Stimulated activated CD4-positive, alpha-beta T cell treated with anti-CD3 and anti-CD28 coated beads, Interleukin-2, amount 100 ng/mL, for 48 hours (primary cell): ENCODE measurements at regions not wholly inside any gene's neighbourhood (a gene's known extent, or its start where the extent isn't known, plus 50 kb on each side); places are given as distances from the start of the nearest gene placed in this dataset.
"Not testable (repeated sequence)": the region's sequence is repeated elsewhere in the genome, so short reads cannot be mapped to it uniquely, and the experiment has no call there.

Experiments
- DNase-seq, 2 donors: peaks; one replicate each; pipeline ENCODE4 v3.0.0-alpha.2; 2020

DNA sequence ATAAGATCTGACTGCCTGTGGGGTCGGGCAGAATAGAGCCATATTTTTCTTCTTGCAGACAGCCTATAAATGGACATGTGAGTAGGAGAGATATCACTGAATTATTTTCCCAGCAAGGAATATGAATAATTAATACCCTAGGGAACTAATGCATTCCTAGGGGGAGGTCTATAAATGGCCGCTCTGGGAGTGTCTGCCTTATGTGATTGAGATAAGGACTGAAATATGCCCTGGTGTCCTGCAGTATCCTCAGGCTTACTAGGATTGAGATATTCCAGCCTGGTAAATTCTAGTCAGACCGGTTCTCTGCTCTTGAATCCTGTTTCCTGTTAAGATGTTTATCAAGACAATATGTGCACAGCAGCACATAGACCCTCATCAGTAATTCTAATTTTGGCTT lies 1399.4 kb downstream of the GATA3 start:
- not testable (repeated sequence) for DNase-seq

- no peak for DNase-seq
Observed at GRCh38 chr10:9469663-9470205, 1415.2 kb downstream of the GATA3 start.

GRCh38 chr10:9470581-9470980 lies 1416.1 kb downstream of the GATA3 start:
- DNase-seq, result no peak

DNA sequence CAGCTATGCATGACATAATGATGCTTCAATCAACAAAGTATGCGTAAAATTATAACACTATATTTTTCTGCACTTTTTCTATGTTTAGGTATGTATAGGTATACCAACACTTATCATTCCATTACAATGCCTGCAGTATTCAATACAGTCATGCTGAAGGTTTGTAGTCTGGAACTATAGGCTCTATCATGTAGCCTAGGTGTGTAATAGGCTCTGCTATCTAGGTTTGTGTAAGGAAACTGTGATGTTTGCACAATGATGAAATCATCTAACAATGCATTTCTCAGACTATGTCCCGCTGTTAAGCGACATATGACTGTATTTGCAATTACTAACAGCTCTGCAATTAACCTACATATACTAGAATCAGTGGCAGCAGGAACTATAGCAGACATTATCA lies 1447.5 kb downstream of the GATA3 start:
- DNase-seq, result no peak

DNA sequence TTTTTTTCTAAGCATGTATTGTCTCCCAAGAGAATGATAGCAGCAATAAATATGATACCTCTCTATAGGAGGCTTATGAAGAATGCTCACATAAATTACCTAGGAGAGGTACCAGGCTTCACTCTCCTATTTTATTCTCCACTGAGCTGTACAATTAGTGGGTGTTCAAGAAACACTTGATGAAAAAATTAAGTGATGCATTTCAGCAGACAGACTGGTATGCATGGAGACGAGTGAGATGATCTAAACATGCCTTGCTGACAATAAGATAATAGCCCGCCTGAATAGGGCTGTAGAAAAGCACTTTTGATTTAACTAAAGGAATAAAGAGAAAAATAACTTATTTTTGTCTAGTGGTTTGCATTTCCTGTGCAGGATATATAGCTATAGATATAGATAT lies 1449.7 kb downstream of the GATA3 start:
- no peak for DNase-seq

DNA sequence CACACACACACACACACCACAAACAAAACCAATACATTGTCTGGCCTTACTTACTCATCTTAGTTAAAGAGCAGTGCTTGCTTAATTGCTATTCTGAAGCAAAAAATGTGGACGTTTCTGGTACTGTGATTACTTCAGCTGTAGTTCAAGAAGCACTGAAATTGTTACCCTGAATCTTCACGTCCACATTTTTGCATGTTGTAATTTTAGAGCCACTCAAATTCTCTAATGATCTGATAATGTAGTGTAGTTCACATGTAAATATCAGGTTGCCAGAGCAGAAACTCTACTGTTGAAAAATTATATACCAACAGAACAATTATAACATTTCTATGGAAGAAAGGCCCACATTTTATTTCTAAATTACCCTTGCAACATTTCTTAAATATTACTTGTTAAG lies 1451.1 kb downstream of the GATA3 start:
- DNase-seq, result no peak

GRCh38 chr10:9508606-9509005 lies 1454.1 kb downstream of the GATA3 start:
- no peak for DNase-seq

DNA sequence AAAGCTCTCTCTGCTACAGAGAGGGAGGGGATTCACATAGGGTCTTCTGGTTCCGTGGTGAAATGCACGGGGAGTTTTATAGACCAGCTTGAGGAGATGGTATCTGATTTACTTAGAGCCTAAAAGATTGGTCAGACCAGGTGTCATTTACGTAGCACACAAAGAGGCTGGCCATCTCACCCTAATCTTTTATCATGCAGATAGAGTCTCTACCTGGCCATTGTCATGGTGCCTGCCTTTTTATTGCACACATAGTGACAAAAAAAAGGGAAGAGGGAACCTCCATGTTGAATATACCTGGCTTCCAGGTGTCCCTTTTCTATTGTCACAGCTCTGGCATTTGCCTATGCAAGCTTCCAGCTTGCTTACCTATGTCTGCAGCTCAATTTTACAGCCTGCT lies 1456.1 kb downstream of the GATA3 start:
- DNase-seq, result no peak

DNA sequence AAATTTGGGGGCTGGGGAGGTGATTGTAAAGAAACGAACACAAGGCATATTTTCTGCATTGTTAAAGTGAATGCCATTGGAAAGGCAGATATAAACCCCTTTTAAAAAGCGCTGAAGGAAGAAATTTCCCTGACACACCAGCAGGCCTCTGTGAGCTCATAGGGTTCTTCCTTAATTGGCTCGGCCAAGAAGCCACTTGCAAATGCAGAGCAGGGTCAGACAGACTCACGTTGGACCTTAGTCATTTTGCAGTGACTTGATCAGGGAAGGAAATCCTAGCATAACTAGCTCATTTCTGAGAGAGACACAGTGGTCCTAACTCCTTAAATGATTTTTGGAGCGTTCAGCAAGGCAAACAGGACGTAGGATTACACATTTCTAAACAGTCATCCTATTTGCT lies 1461.4 kb downstream of the GATA3 start:
- no peak for DNase-seq

GRCh38 chr10:9535744-9536143 lies 1481.3 kb downstream of the GATA3 start:
- no peak for DNase-seq

- DNase-seq, result no peak
Observed at GRCh38 chr10:9545073-9545472, 1472.6 kb upstream of the CELF2 start.

DNA sequence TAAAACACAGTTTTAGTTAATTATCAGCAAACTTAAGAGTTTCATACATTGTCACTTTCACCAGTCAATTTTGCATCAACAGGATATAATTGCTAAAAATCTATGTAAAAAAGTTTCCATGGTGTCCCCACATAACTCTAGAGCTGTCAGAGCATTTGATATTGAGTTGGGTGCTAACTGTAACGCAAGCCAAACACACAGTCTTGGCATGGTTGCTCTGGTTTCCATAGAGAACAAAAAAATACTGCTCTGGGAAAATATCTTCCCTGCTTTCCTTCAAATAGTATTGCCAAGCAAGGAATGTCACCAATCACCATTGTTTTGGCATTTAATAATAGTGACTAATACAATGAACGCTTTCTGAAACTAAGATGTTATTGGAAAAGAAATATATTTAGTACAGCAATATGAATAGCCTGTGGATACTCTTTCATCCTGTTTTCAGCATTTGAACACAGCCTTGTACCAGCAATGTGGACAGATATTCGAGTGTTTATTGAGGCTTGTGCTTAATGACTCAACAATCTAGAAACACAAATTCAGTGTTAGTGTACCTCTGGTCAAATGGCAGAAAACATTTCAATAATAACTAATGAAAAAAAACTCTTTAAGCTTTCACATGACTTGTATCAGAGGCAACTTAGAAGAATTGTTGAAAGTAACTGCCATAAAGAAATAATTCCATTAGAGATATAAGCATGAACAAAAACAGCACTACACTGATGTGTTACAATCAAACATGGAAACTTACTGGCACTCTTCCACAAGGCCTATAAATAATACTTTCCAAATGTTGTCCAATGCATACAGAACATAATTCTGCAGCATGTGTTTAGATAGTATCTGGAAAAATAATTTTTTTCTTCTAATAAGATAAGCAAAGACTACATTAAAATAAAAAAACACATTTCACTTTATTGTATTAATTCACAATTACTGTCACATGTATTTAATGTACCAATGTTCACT lies 1469.5 kb upstream of the CELF2 start:
- no peak for DNase-seq

DNA sequence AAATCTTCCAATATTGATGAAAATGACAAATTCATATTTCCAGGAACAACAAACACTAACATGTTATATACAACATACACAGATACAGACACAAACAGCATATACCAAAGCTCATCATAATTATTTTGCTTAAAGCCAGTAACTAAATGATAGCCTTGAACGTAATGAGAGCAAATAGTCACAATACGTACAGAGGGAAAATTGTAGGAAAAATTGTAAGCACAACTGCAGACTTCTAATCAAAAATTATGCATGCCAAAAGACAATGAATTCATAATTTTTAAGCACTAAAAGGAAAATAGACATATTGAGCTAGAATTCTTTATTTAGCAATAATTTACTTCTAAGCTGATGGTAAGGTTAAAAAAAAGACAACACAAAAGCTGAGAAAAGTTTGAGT lies 1466.9 kb upstream of the CELF2 start:
- no peak for DNase-seq

- no peak for DNase-seq
Observed at GRCh38 chr10:9554321-9554720, 1463.4 kb upstream of the CELF2 start.

GRCh38 chr10:9560976-9561375 lies 1456.7 kb upstream of the CELF2 start:
- DNase-seq, result no peak

DNA sequence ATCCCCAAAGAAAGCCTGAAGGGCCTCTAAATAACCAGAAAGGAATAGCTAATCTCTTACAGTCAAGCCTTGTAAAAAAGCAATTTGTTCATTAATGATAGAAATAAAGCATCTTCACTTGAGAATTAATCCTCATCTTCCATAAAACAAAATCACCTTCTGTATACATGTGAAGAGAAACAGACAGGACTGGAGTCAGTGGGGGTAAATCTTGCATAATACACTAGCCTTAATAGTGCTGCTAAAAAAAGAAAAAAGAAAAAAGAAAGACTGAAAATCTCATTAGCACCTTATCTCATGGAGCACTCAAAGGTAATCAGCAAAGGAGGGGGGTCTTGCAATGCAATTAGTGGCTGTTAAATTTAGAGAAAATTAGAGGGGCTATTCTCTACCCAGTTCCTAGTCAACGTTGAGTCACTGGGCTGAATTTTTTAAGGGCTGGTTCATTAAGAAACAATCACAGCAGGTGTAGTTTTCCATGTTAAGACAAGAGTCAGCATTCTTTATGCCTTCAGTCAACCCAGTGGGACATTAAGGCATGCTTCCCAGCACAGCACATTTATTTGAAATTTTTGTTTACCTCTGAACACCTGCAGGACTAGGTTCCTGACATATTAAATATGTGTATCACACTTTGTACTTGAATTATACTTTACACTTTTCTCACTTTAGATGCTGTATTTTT lies 1455.7 kb upstream of the CELF2 start:
- DNase-seq, result no peak

DNA sequence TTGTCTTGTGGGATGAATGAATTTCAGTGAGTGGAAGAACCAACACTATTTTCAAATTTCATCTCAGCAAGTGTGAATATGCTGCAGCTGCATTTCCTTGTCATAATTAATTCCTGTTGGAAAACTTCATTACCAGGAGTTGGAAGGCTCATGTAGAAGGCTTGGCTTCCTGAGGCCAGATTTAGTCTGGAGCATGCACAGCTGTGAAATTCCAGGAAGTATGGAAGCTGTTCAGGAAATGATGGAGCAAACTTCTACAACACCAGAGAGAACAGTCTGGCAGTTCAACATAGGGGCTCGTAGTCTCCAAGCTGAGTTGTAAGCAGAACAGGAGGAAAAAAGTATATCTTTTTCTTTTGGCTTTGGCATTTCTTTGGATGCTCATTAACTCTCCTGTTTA lies 1439.9 kb upstream of the CELF2 start:
- DNase-seq, result no peak

- DNase-seq, result no peak
Observed at GRCh38 chr10:9579110-9579705, 1438.5 kb upstream of the CELF2 start.

DNA sequence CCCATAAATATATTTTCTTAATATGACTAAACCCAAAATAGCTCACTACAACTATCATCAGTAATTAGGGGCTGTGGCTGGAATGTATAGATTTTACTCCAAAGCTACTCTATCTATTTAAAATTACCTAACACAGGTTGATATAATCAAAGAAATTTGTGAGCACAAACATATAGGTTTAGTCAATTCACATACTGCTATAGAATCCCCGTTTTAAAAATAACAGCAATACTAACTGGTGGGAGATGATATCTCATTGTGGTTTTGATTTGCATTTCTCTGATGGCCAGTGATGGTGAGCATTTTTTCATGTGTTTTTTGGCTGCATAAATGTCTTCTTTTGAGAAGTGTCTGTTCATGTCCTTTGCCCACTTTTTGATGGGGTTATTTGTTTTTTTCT lies 1434.9 kb upstream of the CELF2 start:
- DNase-seq, result not testable (repeated sequence)

DNA sequence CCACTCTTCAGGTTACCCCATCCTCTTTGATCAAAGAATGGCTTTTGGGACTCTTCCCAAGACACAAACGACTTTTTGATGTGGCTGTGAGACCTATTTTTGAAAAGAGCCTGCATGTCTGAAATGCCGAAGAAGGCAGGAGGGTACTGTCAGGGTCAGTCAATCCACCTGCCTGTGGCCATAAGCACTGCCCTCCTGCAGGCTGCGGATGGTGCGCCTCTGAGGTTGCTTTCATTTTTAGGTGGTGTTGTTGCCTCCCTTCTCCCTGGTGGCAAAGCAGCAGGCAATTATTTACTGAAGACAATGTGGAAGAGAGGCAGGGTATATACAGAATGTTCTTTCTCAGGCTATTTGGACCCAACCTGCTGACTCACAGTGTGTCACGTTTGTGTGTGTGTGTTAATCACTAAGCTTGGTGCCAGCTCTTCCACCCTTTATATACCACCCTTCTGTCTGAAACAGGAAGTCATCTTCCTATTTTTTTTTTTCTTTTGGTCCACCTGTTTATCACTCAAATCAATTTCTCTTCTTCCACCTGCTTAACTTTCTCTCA lies 1421.2 kb upstream of the CELF2 start:
- DNase-seq, result no peak

DNA sequence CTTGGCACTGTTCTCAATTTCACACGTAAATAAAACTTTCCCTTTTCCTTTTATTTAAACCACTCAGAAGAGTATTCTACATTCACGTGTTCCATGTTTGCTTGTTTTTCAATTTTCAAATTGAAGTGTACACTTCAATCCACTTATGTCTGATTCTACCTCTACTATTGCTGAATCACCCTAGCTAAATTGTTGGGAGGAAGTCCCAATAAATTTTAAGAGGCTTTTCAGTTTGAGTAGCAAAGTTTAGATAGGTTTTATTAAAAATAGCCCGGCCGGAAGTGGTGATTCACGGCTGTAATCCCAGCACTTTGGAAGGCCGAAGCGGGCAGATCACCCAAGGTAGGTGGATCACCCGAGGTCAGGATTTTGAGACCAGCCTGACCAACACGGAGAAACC lies 1414.7 kb upstream of the CELF2 start:
- no peak for DNase-seq

DNA sequence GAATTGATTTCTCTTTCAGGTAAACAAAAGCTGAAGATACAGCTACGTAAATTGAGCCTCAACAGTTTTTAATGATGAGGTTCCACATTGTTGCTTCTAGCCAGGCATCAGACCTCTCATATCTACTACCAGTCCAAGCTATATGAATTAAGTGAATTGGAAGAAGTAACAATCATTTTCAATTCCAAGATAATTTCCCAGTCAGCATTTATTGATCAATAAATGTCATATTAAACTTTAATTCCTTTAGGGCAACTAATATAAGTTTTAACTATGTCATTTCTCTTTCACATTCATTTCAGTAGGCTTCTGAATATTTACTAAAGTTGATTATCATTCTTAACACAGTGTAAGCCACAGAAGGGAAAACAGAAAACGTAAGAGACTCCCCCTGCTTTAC lies 1413.7 kb upstream of the CELF2 start:
- DNase-seq, result no peak

GRCh38 chr10:9605231-9605630 lies 1412.4 kb upstream of the CELF2 start:
- no peak for DNase-seq
